MM.1S (cell line): ENCODE measurements at regions not wholly inside any gene's neighbourhood (a gene's known extent, or its start where the extent isn't known, plus 50 kb on each side); places are given as distances from the start of the nearest gene placed in this dataset.

Experiments used
- EZH2 ChIP-seq: fragments of 300-600 bp; sonication (generic); optimal IDR thresholded peaks from 2 replicates; pipeline ENCODE3; 2017; ENCODE audit warnings: low read depth, mild to moderate bottlenecking, antibody characterized with exemption, low read length, mixed read lengths
- EZH2phosphoT487 ChIP-seq: fragments of 300-600 bp; sonication (generic); IDR thresholded peaks from 2 replicates; pipeline ENCODE4 v1.6.1; 2018; ENCODE audit warnings: antibody characterized with exemption, low read length
- TF ChIP-seq, protein P1 (sequence below): fragments of 300-600 bp; sonication (generic); IDR thresholded peaks from 2 replicates; pipeline ENCODE4 v1.5.1; 2016; ENCODE audit warnings: antibody characterized with exemption, low read length, mixed read lengths

DNA sequence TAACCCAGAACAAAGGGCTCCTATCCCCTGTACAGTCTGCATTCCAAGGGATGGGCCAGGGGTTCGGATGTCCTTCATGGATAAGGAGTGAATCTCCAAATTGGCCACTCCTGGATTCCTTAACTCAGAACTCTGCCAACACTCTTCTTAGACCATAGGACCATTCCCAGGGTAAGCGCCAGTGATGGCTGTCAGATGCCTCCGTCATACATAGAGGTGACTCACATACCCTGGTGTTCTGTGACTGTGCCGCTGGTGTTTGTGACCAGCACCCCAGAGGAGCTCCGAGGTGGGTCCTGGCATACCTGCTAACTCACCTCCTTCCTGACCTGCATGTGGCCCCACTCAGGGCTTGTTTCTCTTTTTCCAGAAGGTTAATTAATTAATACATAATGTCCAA is 134.7 kb downstream of the KLF13 start:
- TF ChIP-seq, protein P1, sequence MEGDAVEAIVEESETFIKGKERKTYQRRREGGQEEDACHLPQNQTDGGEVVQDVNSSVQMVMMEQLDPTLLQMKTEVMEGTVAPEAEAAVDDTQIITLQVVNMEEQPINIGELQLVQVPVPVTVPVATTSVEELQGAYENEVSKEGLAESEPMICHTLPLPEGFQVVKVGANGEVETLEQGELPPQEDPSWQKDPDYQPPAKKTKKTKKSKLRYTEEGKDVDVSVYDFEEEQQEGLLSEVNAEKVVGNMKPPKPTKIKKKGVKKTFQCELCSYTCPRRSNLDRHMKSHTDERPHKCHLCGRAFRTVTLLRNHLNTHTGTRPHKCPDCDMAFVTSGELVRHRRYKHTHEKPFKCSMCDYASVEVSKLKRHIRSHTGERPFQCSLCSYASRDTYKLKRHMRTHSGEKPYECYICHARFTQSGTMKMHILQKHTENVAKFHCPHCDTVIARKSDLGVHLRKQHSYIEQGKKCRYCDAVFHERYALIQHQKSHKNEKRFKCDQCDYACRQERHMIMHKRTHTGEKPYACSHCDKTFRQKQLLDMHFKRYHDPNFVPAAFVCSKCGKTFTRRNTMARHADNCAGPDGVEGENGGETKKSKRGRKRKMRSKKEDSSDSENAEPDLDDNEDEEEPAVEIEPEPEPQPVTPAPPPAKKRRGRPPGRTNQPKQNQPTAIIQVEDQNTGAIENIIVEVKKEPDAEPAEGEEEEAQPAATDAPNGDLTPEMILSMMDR: no peak
- TF ChIP-seq EZH2 (no peak), EZH2phosphoT487 (no peak)
